ENCODE measurements at regions not wholly inside any gene's neighbourhood (a gene's known extent, or its start where the extent isn't known, plus 50 kb on each side); places are given as distances from the start of the nearest gene placed in this dataset.

DNA sequence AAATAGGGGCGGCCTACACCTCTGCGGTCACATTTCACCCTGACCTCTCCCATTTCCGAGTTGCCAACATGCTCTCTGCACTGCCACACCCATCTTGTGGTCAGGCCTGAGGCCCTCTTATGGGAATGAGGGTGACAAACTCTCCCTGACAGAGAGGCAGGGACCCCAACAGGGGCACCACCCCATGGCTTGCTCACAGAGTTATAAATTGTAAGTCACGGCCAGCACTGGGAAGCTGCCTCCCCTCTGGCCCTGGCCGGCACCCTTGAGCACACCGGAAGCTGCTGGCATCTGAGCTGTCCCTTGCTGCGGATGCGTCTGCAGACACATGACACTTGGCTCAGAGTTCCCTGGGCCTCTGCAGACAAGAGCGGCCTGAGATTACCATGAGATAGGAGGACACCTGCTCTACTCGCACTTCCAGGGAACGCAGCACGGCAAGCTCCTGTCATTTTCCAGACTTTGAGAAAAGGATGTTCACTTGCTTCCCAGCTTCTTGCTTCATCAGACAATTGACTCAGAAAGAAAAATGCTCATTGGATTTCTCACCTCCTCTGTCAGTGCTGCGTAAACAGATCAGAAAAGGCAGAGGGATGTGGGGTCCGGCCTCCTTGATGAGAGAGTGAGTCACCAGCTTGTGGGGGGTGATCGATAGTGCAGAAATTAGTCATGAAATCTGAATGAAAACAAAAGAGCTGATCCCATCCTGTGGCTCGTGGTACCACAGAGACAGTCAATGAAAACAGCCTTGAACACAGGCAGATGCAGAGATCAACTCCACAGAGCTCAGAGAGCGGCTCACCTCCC lies 269.8 kb downstream of the SYK start:
- TF ChIP-seq GATA3 (IDR thresholded peaks at IDR 0.05; ENCODE audit: low read depth, low read length), result no peak
- peak; percentile 46; the same call in 1 of the 2 replicates for TF ChIP-seq GATA2 (IDR thresholded peaks at IDR 0.05; ENCODE audit: low read depth, low read length)

- TF ChIP-seq GATA2 (IDR thresholded peaks at IDR 0.05; ENCODE audit: low read depth, low read length) (no peak), GATA3 (IDR thresholded peaks at IDR 0.05; ENCODE audit: low read depth, low read length) (no peak)
These were observed 271.6 kb downstream of the SYK start for GRCh38 chr9:91073049-91073810.

- TF ChIP-seq GATA2 (IDR thresholded peaks at IDR 0.05; ENCODE audit: low read depth, low read length) (no peak), GATA3 (IDR thresholded peaks at IDR 0.05; ENCODE audit: low read depth, low read length) (no peak)
These were observed 272.5 kb downstream of the SYK start for GRCh38 chr9:91073811-91074771.

GRCh38 chr9:91074866-91075265 lies 273.2 kb downstream of the SYK start:
- TF ChIP-seq GATA3 (IDR thresholded peaks at IDR 0.05; ENCODE audit: low read depth, low read length) (no peak), GATA2 (IDR thresholded peaks at IDR 0.05; ENCODE audit: low read depth, low read length) (no peak)

DNA sequence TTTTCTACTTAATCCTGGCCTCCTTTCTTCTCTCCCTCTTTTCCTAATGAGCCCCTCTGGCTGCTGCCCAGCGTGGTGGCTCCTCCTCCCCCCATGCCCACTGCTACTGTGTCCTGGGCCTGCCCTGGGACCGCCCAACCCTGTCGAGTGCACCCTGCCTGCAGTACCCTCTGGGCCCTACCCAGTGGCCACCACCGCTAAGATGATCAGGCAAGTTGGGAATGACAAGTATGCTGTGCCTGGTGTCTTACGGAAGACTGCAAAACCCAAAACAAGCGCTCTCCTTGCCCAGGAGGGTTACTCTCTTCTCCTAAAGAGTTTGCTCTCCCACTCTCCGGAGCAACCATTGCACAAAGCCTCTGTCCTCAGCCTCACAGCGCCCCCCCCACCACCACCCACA lies 273.7 kb downstream of the SYK start:
- no peak for TF ChIP-seq GATA2 (IDR thresholded peaks at IDR 0.05; ENCODE audit: low read depth, low read length)

DNA sequence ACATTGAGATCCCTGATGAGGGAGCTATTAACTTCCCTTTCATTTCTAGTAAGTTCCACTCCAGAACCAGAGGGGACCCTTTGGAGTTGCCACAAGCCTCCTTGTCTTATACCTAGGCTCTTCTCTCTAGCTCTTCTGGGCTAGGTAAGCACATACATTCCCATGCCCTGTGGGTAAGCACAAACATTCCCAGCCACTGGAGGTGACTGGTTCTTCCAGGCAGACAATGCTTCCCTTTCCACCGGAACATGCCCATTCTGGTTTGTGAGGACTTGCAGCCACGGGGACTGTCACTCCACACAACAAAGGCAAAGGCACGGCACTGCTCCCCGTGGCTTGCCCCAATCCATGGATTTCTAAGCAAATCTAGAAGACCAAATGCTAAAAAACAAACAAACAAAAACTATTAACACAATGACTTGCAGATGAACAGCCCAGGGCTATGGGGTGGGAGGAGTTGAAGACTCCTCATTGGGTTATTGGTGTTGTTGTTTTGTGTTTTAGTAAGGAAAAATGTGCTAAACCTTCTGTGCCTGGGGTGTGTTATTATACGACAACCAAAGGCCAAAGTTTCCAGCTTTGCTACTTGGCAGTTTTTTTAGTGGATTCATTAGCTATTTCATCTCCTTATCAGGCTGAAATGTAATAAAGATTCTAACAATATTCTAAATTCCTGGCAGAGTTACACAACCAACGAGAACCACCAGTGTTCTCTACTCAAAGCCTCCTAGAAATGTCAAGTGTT lies 276.2 kb downstream of the SYK start:
- TF ChIP-seq GATA2 (IDR thresholded peaks at IDR 0.05; ENCODE audit: low read depth, low read length) (no peak), GATA3 (IDR thresholded peaks at IDR 0.05; ENCODE audit: low read depth, low read length) (no peak)

DNA sequence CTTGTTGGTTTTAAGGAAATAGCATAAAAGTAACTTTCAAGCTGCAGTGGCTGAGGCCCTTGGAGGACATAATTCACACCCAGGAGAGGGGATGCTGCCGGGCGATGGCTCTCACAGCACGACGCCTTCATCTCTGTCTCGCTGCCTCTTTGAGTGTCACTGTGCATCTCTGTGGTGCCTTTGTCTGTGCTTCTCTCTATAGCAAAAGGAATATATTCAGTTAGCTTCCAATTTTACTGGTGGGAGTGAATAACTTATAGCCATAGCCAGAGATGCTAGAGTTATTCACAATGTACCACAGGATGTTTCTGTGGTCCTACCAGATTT lies 276.7 kb downstream of the SYK start:
- TF ChIP-seq GATA3 (IDR thresholded peaks at IDR 0.05; ENCODE audit: low read depth, low read length) (no peak), GATA2 (IDR thresholded peaks at IDR 0.05; ENCODE audit: low read depth, low read length) (no peak)

GRCh38 chr9:91082731-91083130 lies 279.0 kb downstream of the AUH start:
- no peak for TF ChIP-seq GATA3 (IDR thresholded peaks at IDR 0.05; ENCODE audit: low read depth, low read length)
- TF ChIP-seq GATA2 (IDR thresholded peaks at IDR 0.05; ENCODE audit: low read depth, low read length), result no peak

DNA sequence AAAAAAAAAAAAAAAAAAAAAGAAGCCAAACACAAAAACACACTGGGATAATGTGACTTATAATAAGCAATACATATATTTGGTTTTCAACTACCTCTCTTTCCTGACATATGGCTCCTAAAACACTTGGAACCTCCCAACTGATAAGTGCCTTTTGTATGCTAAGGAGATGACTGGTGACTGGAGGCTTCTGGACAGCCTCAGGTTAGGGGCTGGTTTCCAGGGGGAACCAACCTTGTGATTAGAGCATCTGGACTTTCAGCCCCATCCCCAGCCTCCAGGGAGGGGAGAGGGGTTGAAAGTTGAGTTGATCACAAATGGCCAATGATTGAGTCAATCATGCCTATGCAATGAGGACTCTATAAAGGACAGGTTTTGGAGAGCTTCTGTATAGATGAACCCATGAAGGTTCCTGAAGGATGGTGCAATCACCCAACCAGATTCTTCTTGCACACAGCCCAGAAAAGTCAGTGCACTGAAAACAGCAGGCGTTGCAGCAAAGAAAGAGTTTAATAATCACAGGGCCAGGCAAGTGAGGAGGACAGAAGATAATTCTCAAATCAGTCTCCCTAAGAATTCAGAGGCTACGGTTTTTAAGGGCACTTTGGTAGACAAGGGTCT lies 276.7 kb downstream of the AUH start:
- TF ChIP-seq GATA3 (IDR thresholded peaks at IDR 0.05; ENCODE audit: low read depth, low read length), result no peak
- TF ChIP-seq GATA2 (IDR thresholded peaks at IDR 0.05; ENCODE audit: low read depth, low read length), result no peak

DNA sequence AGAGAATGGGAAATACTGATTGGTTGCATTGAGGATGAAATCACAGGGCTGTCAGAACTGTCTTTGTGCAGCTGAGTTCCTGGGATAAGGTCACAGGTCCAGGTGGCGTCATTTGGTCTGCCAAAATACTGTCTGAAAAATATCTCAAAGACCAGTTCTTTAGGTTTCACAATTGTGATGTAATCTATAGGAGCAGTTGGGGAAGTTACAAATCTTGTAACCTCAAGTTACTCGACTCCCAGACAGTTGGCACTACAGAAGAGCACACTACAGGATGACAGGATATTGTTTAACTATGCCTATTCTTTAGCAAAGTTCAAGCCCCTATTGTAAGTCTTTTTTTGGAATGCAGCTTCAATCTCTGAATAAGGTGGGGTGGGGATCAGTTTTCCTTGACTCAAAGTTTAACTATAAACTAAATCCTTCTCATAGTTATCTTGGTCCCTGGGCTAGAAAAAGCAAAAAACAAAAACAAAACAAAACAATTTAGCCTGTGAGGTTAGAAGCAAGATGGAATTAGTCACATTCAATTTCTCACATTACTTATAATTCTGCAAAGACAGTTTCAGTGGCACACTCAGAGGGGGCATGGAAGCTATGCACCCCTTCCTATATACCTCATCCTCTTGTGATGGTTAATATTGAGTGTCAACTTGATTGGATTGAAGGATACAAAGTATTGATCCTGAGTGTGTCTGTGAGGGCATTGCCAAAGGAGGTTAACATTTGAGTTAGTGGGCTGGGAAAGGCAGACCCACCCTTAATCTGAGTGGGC lies 276.0 kb downstream of the AUH start:
- TF ChIP-seq GATA3 (IDR thresholded peaks at IDR 0.05; ENCODE audit: low read depth, low read length), result no peak
- no peak for TF ChIP-seq GATA2 (IDR thresholded peaks at IDR 0.05; ENCODE audit: low read depth, low read length)

- TF ChIP-seq GATA2 (IDR thresholded peaks at IDR 0.05; ENCODE audit: low read depth, low read length), result peak; percentile 58
- no peak for TF ChIP-seq GATA3 (IDR thresholded peaks at IDR 0.05; ENCODE audit: low read depth, low read length)
These were observed 274.9 kb downstream of the AUH start for GRCh38 chr9:91086657-91087461.

DNA sequence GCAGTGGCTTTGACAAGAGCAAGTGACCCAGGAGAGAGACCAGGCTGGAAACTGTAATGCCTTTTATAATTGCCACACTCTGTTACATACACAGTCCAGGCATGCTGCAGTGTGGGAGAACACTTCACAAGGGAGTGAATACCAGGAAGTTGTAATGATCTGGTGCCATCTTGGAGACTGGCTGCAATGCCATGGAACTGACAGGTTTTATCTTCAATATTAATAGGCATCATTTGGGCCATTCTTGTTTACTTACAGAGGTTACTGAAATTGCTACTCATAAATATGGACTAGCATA lies 274.3 kb downstream of the AUH start:
- no peak for TF ChIP-seq GATA2 (IDR thresholded peaks at IDR 0.05; ENCODE audit: low read depth, low read length)
- no peak for TF ChIP-seq GATA3 (IDR thresholded peaks at IDR 0.05; ENCODE audit: low read depth, low read length)

All from SH-SY5Y (cell line).